Lower leg skin (tissue), 4 donors: ENCODE measurements at regions not wholly inside any gene's neighbourhood (a gene's known extent, or its start where the extent isn't known, plus 50 kb on each side); places are given as distances from the start of the nearest gene placed in this dataset.
"Not testable (repeated sequence)": the region's sequence is repeated elsewhere in the genome, so short reads cannot be mapped to it uniquely, and the experiment has no call there.

Experiments used
- DNase-seq, 2 donors: peaks; one replicate each; pipeline ENCODE4 v3.0.0-alpha.2; 2019; ENCODE audit warnings: low spot score in 2 of 2
- H3K4me3 ChIP-seq: fragments of 200-600 bp; sonication (generic); 2 replicates; pipeline ENCODE4 v1.5.1; 2017; ENCODE audit warnings: mild to moderate bottlenecking, low read depth; ENCODE audit not compliant: poor library complexity, severe bottlenecking
- CTCF ChIP-seq, 3 donors: fragments of 450-650 bp; IDR thresholded peaks; one replicate each; pipeline ENCODE4 v1.5.1; 2016; ENCODE audit warnings: antibody characterized with exemption in 3 of 3, mild to moderate bottlenecking in 3 of 3, moderate library complexity in 2 of 3
- POLR2A ChIP-seq, 2 donors: fragments of 450-650 bp; IDR thresholded peaks; one replicate each; pipeline ENCODE4 v1.6.1; 2016 to 2017; ENCODE audit warnings: antibody characterized with exemption in 2 of 2, mild to moderate bottlenecking in 1 of 2, moderate library complexity in 1 of 2
- whole genome bisulfite sequencing, 2 donors: methylation state at CpG; one replicate each; pipeline ENCODE4 v1.1.5; 2018; 5-methylcytosine and 5-hydroxymethylcytosine counted together
- intact Hi-C: fragments of 100-400 bp; cut with DNase I; formaldehyde crosslinking; loops from one replicate; pipeline ENCODE4 v1.15.0; 2023; ENCODE audit warnings: low total_unique reads

- 6 to 10% methylated on average over 1 of the region's 1 CpG for WGBS, 2 donors
- TF ChIP-seq POLR2A (IDR thresholded peaks at IDR 0.05) (no peak), CTCF (IDR thresholded peaks at IDR 0.05) (no peak)
- intact Hi-C loops, result no loop called here
- no peak for DNase-seq
- no peak overlapping the region for H3K4me3 ChIP-seq
Measured at GRCh38 chr6:27754408-27754782, 157.8 kb downstream of the OR2B2 start.

GRCh38 chr6:27753668-27754407 lies 158.4 kb downstream of the OR2B2 start:
- DNase-seq, result peak; percentile 42 to 90
- intact Hi-C loops, result no loop called here
- no peak overlapping the region for H3K4me3 ChIP-seq
- TF ChIP-seq CTCF (IDR thresholded peaks at IDR 0.05) (no peak), POLR2A (IDR thresholded peaks at IDR 0.05) (no peak)
- 0 to 1% methylated on average over 12 of the region's 12 CpGs for WGBS, 2 donors

GRCh38 chr6:27752038-27752885 lies 159.9 kb downstream of the OR2B2 start:
- intact Hi-C loops, result no loop called here
- peak in 1 of 2 donors; percentile 45 for DNase-seq
- WGBS, 2 donors, result 11 to 12% methylated on average over 24 of the region's 24 CpGs
- peak overlapping the region; percentile 78 for H3K4me3 ChIP-seq
- TF ChIP-seq CTCF (IDR thresholded peaks at IDR 0.05) (peak in 1 of 3 donors; percentile 16), POLR2A (IDR thresholded peaks at IDR 0.05) (no peak)

- H3K4me3 ChIP-seq, result no peak overlapping the region
- no peak for TF ChIP-seq CTCF (IDR thresholded peaks at IDR 0.05)
- no peak for TF ChIP-seq POLR2A (IDR thresholded peaks at IDR 0.05)
- WGBS, 2 donors, result 87 to 89% methylated on average over 7 of the region's 7 CpGs
- intact Hi-C loops, result no loop called here
- DNase-seq, result no peak
Measured at GRCh38 chr6:27748661-27749060, 163.5 kb downstream of the OR2B2 start.

- 86 to 91% methylated on average over 6 of the region's 6 CpGs for WGBS, 2 donors
- DNase-seq, result no peak
- no peak overlapping the region for H3K4me3 ChIP-seq
- intact Hi-C loops, result no loop called here
- TF ChIP-seq POLR2A (IDR thresholded peaks at IDR 0.05) (no peak), CTCF (IDR thresholded peaks at IDR 0.05) (no peak)
Measured at GRCh38 chr6:27747637-27748036, 164.6 kb downstream of the OR2B2 start.

- H3K4me3 ChIP-seq, intact Hi-C loops, DNase-seq: not testable (repeated sequence)
- 22 to 34% methylated on average over 4 of the region's 4 CpGs for WGBS, 2 donors
Measured at GRCh38 chr6:27746860-27747259, 165.3 kb downstream of the OR2B2 start.
